H1 (cell line): ENCODE measurements at regions not wholly inside any gene's neighbourhood (a gene's known extent, or its start where the extent isn't known, plus 50 kb on each side); places are given as distances from the start of the nearest gene placed in this dataset.

Experiments
- ASH2L ChIP-seq: fragments of 200-600, 300-600 bp; sonication (generic); IDR thresholded peaks from one replicate; pipeline ENCODE4 v1.7.1; 2017; ENCODE audit warnings: low read length
- CTCF ChIP-seq, 3 experiments: IDR thresholded peaks; 1 replicate in 2 of 3; 2 replicates in 1 of 3; pipeline versions ENCODE4 v1.5.1 to v1.6.1; 2011; ENCODE audit warnings: low read length in 3 of 3, mild to moderate bottlenecking in 3 of 3, inconsistent platforms in 2 of 3, low read depth in 1 of 3, moderate library complexity in 1 of 3; ENCODE audit not compliant: insufficient read depth in 1 of 3; ENCODE audit errors: control extremely low read depth in 1 of 3
- EP300 ChIP-seq, 2 experiments: IDR thresholded peaks; 1 replicate in 1 of 2; 2 replicates in 1 of 2; pipeline ENCODE4 v1.6.1; 2011 to 2012; ENCODE audit warnings: low read depth in 2 of 2, low read length in 2 of 2, mild to moderate bottlenecking in 2 of 2, borderline replicate concordance in 1 of 2, inconsistent platforms in 1 of 2, moderate library complexity in 1 of 2
- EZH2 ChIP-seq: fragments of 200-600 bp; sonication (generic); IDR thresholded peaks from 2 replicates; pipeline ENCODE4 v1.7.1; 2012; ENCODE audit warnings: low read depth, mild to moderate bottlenecking, moderate library complexity, low read length, inconsistent platforms; ENCODE audit not compliant: severe bottlenecking
- MAX ChIP-seq: IDR thresholded peaks from 2 replicates; pipeline ENCODE4 v1.6.1; 2012; ENCODE audit warnings: inconsistent platforms
- NANOG ChIP-seq: IDR thresholded peaks from 2 replicates; pipeline ENCODE4 v1.6.1; 2011; ENCODE audit warnings: low read length, low read depth, mild to moderate bottlenecking, inconsistent platforms; ENCODE audit not compliant: insufficient read depth, poor library complexity, severe bottlenecking
- POLR2AphosphoS5 ChIP-seq: IDR thresholded peaks from 2 replicates; pipeline ENCODE4 v1.6.1; 2011; ENCODE audit warnings: low read depth, low read length
- RAD21 ChIP-seq, 2 experiments: IDR thresholded peaks in 1 of 2; conservative IDR thresholded peaks in 1 of 2; 2 replicates each; pipeline ENCODE4 v1.6.1; 2011; ENCODE audit warnings: low read depth in 2 of 2, low read length in 2 of 2, improper control_type of control experiment in 1 of 2, inconsistent platforms in 1 of 2, mild to moderate bottlenecking in 1 of 2, moderate library complexity in 1 of 2
- RFX5 ChIP-seq: IDR thresholded peaks from 2 replicates; pipeline ENCODE4 v1.6.1; 2011; ENCODE audit warnings: low read depth, low read length, improper control_type of control experiment, borderline replicate concordance
- RXRA ChIP-seq: IDR thresholded peaks from 2 replicates; pipeline ENCODE4 v1.6.1; 2011; ENCODE audit warnings: low read depth, mild to moderate bottlenecking, low read length, moderate library complexity; ENCODE audit not compliant: insufficient read depth
- SIN3A ChIP-seq, 2 experiments: IDR thresholded peaks in 1 of 2; conservative IDR thresholded peaks in 1 of 2; 2 replicates each; pipeline ENCODE4 v1.6.1; 2011 to 2012; ENCODE audit warnings: low read length in 2 of 2, improper control_type of control experiment in 1 of 2, low read depth in 1 of 2, mild to moderate bottlenecking in 1 of 2
- SIX5 ChIP-seq: IDR thresholded peaks from 2 replicates; pipeline ENCODE4 v1.6.1; 2011; ENCODE audit warnings: mild to moderate bottlenecking, low read depth, low read length
- SP1 ChIP-seq: IDR thresholded peaks from 2 replicates; pipeline ENCODE4 v1.6.1; 2011; ENCODE audit warnings: low read depth, low read length
- USF2 ChIP-seq: IDR thresholded peaks from 2 replicates; pipeline ENCODE4 v1.6.1; 2011; ENCODE audit warnings: low read length, improper control_type of control experiment

GRCh38 chr1:216961516-216961915 lies 238.3 kb upstream of the ESRRG start:
- TF ChIP-seq SP1 = no peak
- TF ChIP-seq CTCF (IDR thresholded peaks at IDR 0.05; ENCODE audit: control extremely low read depth in 1 of 3, insufficient read depth in 1 of 3, low read depth in 1 of 3, low read length in 3 of 3) = no peak
- no peak for TF ChIP-seq EP300 (IDR thresholded peaks at IDR 0.05; ENCODE audit: borderline replicate concordance in 1 of 2, low read depth in 2 of 2, low read length in 2 of 2)
- no peak for TF ChIP-seq RXRA
- no peak for TF ChIP-seq RFX5
- TF ChIP-seq ASH2L = no peak
- no peak for TF ChIP-seq EZH2
- no peak for TF ChIP-seq NANOG
- no peak for TF ChIP-seq SIX5
- TF ChIP-seq POLR2AphosphoS5 = no peak
- TF ChIP-seq RAD21 (IDR thresholded peaks at IDR 0.05 in 1 of 2, conservative IDR thresholded peaks at IDR 0.05 in 1 of 2; ENCODE audit: low read depth in 2 of 2, low read length in 2 of 2) = no peak
- no peak for TF ChIP-seq MAX
- no peak for TF ChIP-seq USF2
- TF ChIP-seq SIN3A (conservative IDR thresholded peaks at IDR 0.05 in 1 of 2, IDR thresholded peaks at IDR 0.05 in 1 of 2; ENCODE audit: low read depth in 1 of 2, low read length in 2 of 2) = no peak
